Urinary bladder (tissue), 3 donors: ENCODE measurements at regions not wholly inside any gene's neighbourhood (a gene's known extent, or its start where the extent isn't known, plus 50 kb on each side); places are given as distances from the start of the nearest gene placed in this dataset.
"Not testable (repeated sequence)": the region's sequence is repeated elsewhere in the genome, so short reads cannot be mapped to it uniquely, and the experiment has no call there.

Experiments used
- DNase-seq: peaks from one replicate; pipeline ENCODE4 v3.0.0-alpha.2; 2015; ENCODE audit errors: extremely low spot score
- H3K27ac ChIP-seq: one replicate; pipeline ENCODE4 v1.5.1; 2013; ENCODE audit warnings: low read depth, mild to moderate bottlenecking, moderate library complexity
- H3K36me3 ChIP-seq: one replicate; pipeline ENCODE4 v1.6.1; 2013; ENCODE audit warnings: mild to moderate bottlenecking, moderate library complexity; ENCODE audit not compliant: insufficient read depth
- H3K4me1 ChIP-seq: one replicate; pipeline ENCODE4 v1.6.1; 2013; ENCODE audit warnings: mild to moderate bottlenecking, moderate library complexity; ENCODE audit not compliant: insufficient read depth
- H3K4me3 ChIP-seq: one replicate; pipeline ENCODE4 v1.5.1; 2013; ENCODE audit warnings: low read depth, low read length
- WGBS: extraction: QIAGEN DNeasy Blood & Tissue Kit; methylation state at CpG from one replicate; pipeline ENCODE4 v1.1.7; 2013; 5-methylcytosine and 5-hydroxymethylcytosine counted together
- donor health status: healthy with polysubstance abuse.
- donor health status: healthy.

- DNase-seq: no peak
- H3K4me1 ChIP-seq: peaks cover 3% of the 10 kb centered on the region
- no peak overlapping the region for H3K4me3 ChIP-seq
- H3K27ac ChIP-seq: no peak overlapping the region
- WGBS: 81% methylated on average over 13 of the region's 13 CpGs
- H3K36me3 ChIP-seq: no peaks in the 10 kb centered on the region
These were observed 64.6 kb upstream of the PTPN1 start for GRCh38 chr20:50445354-50446151.

GRCh38 chr20:50446351-50447101 is 63.7 kb upstream of the PTPN1 start:
- DNase-seq: no peak
- no peak overlapping the region for H3K4me3 ChIP-seq
- no peak overlapping the region for H3K27ac ChIP-seq
- 81% methylated on average over 16 of the region's 16 CpGs for WGBS
- H3K4me1 ChIP-seq: peaks cover 3% of the 10 kb centered on the region
- no peaks in the 10 kb centered on the region for H3K36me3 ChIP-seq

GRCh38 chr20:50447102-50447804 is 62.9 kb upstream of the PTPN1 start:
- no peak for DNase-seq
- no peaks in the 10 kb centered on the region for H3K36me3 ChIP-seq
- no peak overlapping the region for H3K27ac ChIP-seq
- H3K4me1 ChIP-seq: no peaks in the 10 kb centered on the region
- WGBS: 90% methylated on average over 6 of the region's 6 CpGs
- no peak overlapping the region for H3K4me3 ChIP-seq

- no peak for DNase-seq
- Histone ChIP-seq H3K27ac (no peak overlapping the region), H3K4me3 (no peak overlapping the region), H3K36me3 (no peaks in the 10 kb centered on the region), H3K4me1 (no peaks in the 10 kb centered on the region)
- WGBS: 95% methylated on average over 7 of the region's 7 CpGs
These were observed 62.4 kb upstream of the PTPN1 start for GRCh38 chr20:50447817-50448216.

- not testable (repeated sequence) for H3K4me3 ChIP-seq, DNase-seq, H3K27ac ChIP-seq, H3K4me1 ChIP-seq, H3K36me3 ChIP-seq
- WGBS: 91% methylated on average over 10 of the region's 10 CpGs
These were observed 61.4 kb upstream of the PTPN1 start for GRCh38 chr20:50448625-50449403.

GRCh38 chr20:50449738-50450492 is 60.3 kb upstream of the PTPN1 start:
- Histone ChIP-seq H3K4me1 (no peaks in the 10 kb centered on the region), H3K4me3 (no peak overlapping the region), H3K27ac (no peak overlapping the region), H3K36me3 (no peaks in the 10 kb centered on the region)
- WGBS: 52% methylated on average over 9 of the region's 9 CpGs
- no peak for DNase-seq

GRCh38 chr20:50450493-50450826 is 59.7 kb upstream of the PTPN1 start:
- no peaks in the 10 kb centered on the region for H3K4me1 ChIP-seq
- H3K4me3 ChIP-seq: no peak overlapping the region
- H3K36me3 ChIP-seq: no peaks in the 10 kb centered on the region
- WGBS: 79% methylated on average over 1 of the region's 1 CpG
- DNase-seq: no peak
- no peak overlapping the region for H3K27ac ChIP-seq

GRCh38 chr20:50450881-50451752 is 59.1 kb upstream of the PTPN1 start:
- Histone ChIP-seq H3K4me1 (no peaks in the 10 kb centered on the region), H3K36me3 (no peaks in the 10 kb centered on the region), H3K27ac (peak overlapping the region; percentile 61), H3K4me3 (no peak overlapping the region)
- 42% methylated on average over 19 of the region's 19 CpGs for WGBS
- no peak for DNase-seq

- H3K36me3 ChIP-seq, H3K4me3 ChIP-seq, H3K4me1 ChIP-seq, H3K27ac ChIP-seq, DNase-seq: not testable (repeated sequence)
- WGBS: 83% methylated on average over 9 of the region's 9 CpGs
These were observed 58.3 kb upstream of the PTPN1 start for GRCh38 chr20:50451792-50452425.

- H3K36me3 ChIP-seq: no peaks in the 10 kb centered on the region
- DNase-seq: no peak
- no peaks in the 10 kb centered on the region for H3K4me1 ChIP-seq
- WGBS: 83% methylated on average over 6 of the region's 6 CpGs
- H3K27ac ChIP-seq: no peak overlapping the region
- no peak overlapping the region for H3K4me3 ChIP-seq
These were observed 56.5 kb upstream of the PTPN1 start for GRCh38 chr20:50453533-50454244.

GRCh38 chr20:50455245-50455644 is 54.9 kb upstream of the PTPN1 start:
- not testable (repeated sequence) for H3K36me3 ChIP-seq, H3K27ac ChIP-seq, DNase-seq, H3K4me1 ChIP-seq, H3K4me3 ChIP-seq
- WGBS: 94% methylated on average over 5 of the region's 5 CpGs
